ENCODE measurements at regions not wholly inside any gene's neighbourhood (a gene's known extent, or its start where the extent isn't known, plus 50 kb on each side); places are given as distances from the start of the nearest gene placed in this dataset.

DNA sequence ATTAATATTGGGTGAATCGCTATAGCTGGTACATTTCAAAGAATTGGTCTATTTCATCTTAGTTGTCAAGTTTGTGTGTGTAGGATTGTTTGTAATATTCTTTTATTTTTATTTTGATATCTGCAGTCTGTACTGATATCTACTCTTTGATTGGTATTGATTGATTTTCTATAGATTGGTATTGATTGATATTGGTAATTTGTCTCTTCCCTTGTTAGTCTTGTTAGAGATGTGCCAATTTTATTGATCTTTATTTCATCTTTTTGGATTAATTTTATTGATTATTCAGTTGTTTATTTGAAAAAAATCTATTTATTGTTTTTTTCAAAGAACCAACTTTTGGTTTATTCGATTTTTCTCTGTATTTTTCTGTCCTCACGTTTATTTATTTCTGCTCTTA is 61.4 kb downstream of the TM2D3 start:
- Mint-ChIP-seq H3K36me3 (peaks cover 8% of the 10 kb centered on the region), H3K27me3 (ENCODE audit: low read depth in 2 of 2) (peaks cover 15 to 49% of the 10 kb centered on the region in 2 donors)
- no CpG with 5 or more reads among the region's 3 CpGs for WGBS (ENCODE audit: insufficient coverage)

DNA sequence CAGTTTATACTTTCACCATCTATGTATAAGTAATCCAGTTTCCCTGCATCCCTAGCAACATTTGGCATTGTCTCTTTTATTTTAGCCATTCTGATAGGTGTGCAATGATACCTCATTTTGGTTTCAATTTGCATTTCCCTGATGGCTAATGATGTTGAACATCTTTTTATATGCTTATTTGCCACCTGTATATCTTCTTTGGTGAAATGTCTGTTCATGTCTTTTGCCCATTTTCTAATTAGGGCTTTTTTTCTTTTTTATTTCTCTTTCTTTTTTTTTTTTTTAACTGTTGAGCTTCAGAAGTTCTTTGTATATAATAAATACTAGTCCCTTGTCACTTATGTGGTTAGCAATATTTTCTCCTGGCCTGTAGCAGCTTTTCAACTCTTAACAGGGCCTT is 68.9 kb downstream of the TM2D3 start:
- TF ChIP-seq CTCF (IDR thresholded peaks at IDR 0.05): no peak
- no peaks in the 10 kb centered on the region for H3K9me3 Mint-ChIP-seq
- Histone ChIP-seq H3K9me3 (ENCODE audit: control insufficient read depth, insufficient read depth, low read length) (no peaks in the 10 kb centered on the region), H3K27me3 (ENCODE audit: control insufficient read depth, insufficient read depth, low read length) (peaks cover 20% of the 10 kb centered on the region), H3K27ac (ENCODE audit: low read length) (no peak overlapping the region), H3K4me1 (ENCODE audit: control insufficient read depth, insufficient read depth, low read length) (no peaks in the 10 kb centered on the region), H3K4me3 (ENCODE audit: low read length) (no peak overlapping the region), H3K36me3 (ENCODE audit: control insufficient read depth, insufficient read depth, low read length) (no peaks in the 10 kb centered on the region)
- no peak overlapping the region for H3K4me3 Mint-ChIP-seq
- intact Hi-C loops (cut with micrococcal nuclease): no loop called here
- H3K4me1 Mint-ChIP-seq: no peaks in the 10 kb centered on the region
- no peaks in the 10 kb centered on the region for H3K36me3 Mint-ChIP-seq
- H3K27ac Mint-ChIP-seq: no peak overlapping the region
- no peak for DNase-seq
- no peak for ATAC-seq
- peaks cover 20 to 54% of the 10 kb centered on the region in 2 donors for H3K27me3 Mint-ChIP-seq (ENCODE audit: low read depth in 2 of 2)

More for the DNA sequence above, 61.4 kb downstream of the TM2D3 start:
- Histone ChIP-seq H3K9me3 (ENCODE audit: control insufficient read depth, insufficient read depth, low read length) (no peaks in the 10 kb centered on the region), H3K36me3 (ENCODE audit: control insufficient read depth, insufficient read depth, low read length) (no peaks in the 10 kb centered on the region), H3K4me3 (ENCODE audit: low read length) (no peak overlapping the region), H3K4me1 (ENCODE audit: control insufficient read depth, insufficient read depth, low read length) (no peaks in the 10 kb centered on the region), H3K27ac (ENCODE audit: low read length) (no peak overlapping the region), H3K27me3 (ENCODE audit: control insufficient read depth, insufficient read depth, low read length) (peaks cover 6% of the 10 kb centered on the region)
- DNase-seq: no peak
- H3K4me3 Mint-ChIP-seq: no peak overlapping the region
- ATAC-seq: no peak
- H3K27ac Mint-ChIP-seq: no peak overlapping the region
- peaks cover 0 to 2% of the 10 kb centered on the region in 2 donors for H3K9me3 Mint-ChIP-seq
- intact Hi-C loops (cut with micrococcal nuclease): no loop called here
- TF ChIP-seq CTCF (IDR thresholded peaks at IDR 0.05): no peak
- no peaks in the 10 kb centered on the region for H3K4me1 Mint-ChIP-seq

DNA sequence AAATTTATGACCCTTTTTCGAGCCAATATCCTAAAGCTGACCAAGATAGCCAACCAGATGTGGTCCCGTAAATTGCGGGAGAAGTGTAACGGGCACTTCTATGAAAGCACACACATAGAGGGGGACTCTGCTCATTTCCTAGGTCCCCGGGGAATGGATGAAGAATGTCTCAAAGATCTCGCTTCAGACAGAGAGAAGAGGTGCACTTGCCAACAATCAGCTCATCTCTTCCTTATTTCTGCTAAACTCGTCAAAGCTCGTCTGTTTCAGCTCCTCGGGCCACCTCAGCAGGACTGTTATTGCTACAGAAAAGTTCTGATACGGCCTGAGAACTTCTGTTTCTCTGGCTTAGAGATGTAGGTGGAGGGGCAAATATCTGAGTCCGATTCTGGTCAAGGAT is 71.8 kb downstream of the TM2D3 start:
- H3K27ac ChIP-seq (ENCODE audit: low read length): no peak overlapping the region
- DNase-seq (no peak), ATAC-seq (no peak)
- peaks cover 14% of the 10 kb centered on the region for H3K27me3 ChIP-seq (ENCODE audit: control insufficient read depth, insufficient read depth, low read length)
- H3K4me3 Mint-ChIP-seq: no peak overlapping the region
- H3K4me3 ChIP-seq (ENCODE audit: low read length): no peak overlapping the region
- H3K9me3 ChIP-seq (ENCODE audit: control insufficient read depth, insufficient read depth, low read length): no peaks in the 10 kb centered on the region
- TF ChIP-seq CTCF (IDR thresholded peaks at IDR 0.05): no peak
- no peak overlapping the region for H3K27ac Mint-ChIP-seq
- WGBS (ENCODE audit: insufficient coverage): 83% methylated on average over 10 of the region's 11 CpGs
- no peaks in the 10 kb centered on the region for H3K4me1 ChIP-seq (ENCODE audit: control insufficient read depth, insufficient read depth, low read length)
- no peaks in the 10 kb centered on the region for H3K4me1 Mint-ChIP-seq
- peaks cover 29 to 61% of the 10 kb centered on the region in 2 donors for H3K27me3 Mint-ChIP-seq (ENCODE audit: low read depth in 2 of 2)
- H3K9me3 Mint-ChIP-seq: no peaks in the 10 kb centered on the region
- intact Hi-C loops (cut with micrococcal nuclease): no loop called here
- H3K36me3 ChIP-seq (ENCODE audit: control insufficient read depth, insufficient read depth, low read length): no peaks in the 10 kb centered on the region
- no peaks in the 10 kb centered on the region for H3K36me3 Mint-ChIP-seq

DNA sequence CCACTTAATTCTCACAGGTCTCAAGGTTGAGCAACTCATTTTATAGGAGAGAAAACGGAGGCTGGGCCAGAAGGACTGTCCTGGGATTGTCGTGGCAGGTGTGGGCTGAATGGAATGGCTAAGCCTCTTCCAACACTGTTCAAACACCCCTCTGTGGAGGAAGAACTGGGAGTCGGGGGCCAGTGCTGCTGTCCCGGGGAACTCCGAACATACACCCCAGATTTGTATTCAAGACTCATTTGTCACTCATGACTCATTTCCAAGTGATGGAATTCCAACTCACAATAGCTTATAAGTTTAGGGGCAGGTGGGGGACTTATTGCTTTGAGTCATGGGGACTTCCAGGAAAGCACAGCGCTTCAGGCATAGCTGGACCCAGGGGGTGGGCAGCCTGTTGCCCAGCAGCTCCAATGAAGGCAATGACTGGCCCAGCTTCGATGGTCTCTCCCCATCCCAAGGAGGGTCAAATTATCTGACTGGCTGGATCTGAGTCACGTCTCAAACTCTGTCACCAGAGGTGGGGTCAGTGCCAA is 72.5 kb downstream of the TM2D3 start:
- H3K4me1 ChIP-seq (ENCODE audit: control insufficient read depth, insufficient read depth, low read length): no peaks in the 10 kb centered on the region
- intact Hi-C loops (cut with micrococcal nuclease): no loop called here
- Mint-ChIP-seq H3K27me3 (ENCODE audit: low read depth in 2 of 2) (peaks cover 27 to 67% of the 10 kb centered on the region in 2 donors), H3K9me3 (no peaks in the 10 kb centered on the region), H3K4me3 (no peak overlapping the region), H3K4me1 (no peaks in the 10 kb centered on the region), H3K27ac (no peak overlapping the region), H3K36me3 (no peaks in the 10 kb centered on the region)
- TF ChIP-seq CTCF (IDR thresholded peaks at IDR 0.05): no peak
- H3K4me3 ChIP-seq (ENCODE audit: low read length): no peak overlapping the region
- no peaks in the 10 kb centered on the region for H3K36me3 ChIP-seq (ENCODE audit: control insufficient read depth, insufficient read depth, low read length)
- no peaks in the 10 kb centered on the region for H3K9me3 ChIP-seq (ENCODE audit: control insufficient read depth, insufficient read depth, low read length)
- DNase-seq (no peak), ATAC-seq (no peak)
- H3K27ac ChIP-seq (ENCODE audit: low read length): no peak overlapping the region
- WGBS (ENCODE audit: insufficient coverage): 72% methylated on average over 8 of the region's 8 CpGs
- H3K27me3 ChIP-seq (ENCODE audit: control insufficient read depth, insufficient read depth, low read length): peaks cover 12% of the 10 kb centered on the region
